Right hindlimb (tissue), 1 donor: ENCODE measurements at regions not wholly inside any gene's neighbourhood (a gene's known extent, or its start where the extent isn't known, plus 50 kb on each side); places are given as distances from the start of the nearest gene placed in this dataset.
"Not testable (repeated sequence)": the region's sequence is repeated elsewhere in the genome, so short reads cannot be mapped to it uniquely, and the experiment has no call there.

ENCODE experiments used
- DNase-seq: peaks from one replicate; pipeline ENCODE4 v3.0.0-alpha.2; 2018

- DNase-seq = no peak
Measured at GRCh38 chr4:55251896-55252295, 94.1 kb upstream of the SRD5A3 start.

- no peak for DNase-seq
Measured at GRCh38 chr4:55253948-55254593, 92.0 kb upstream of the SRD5A3 start.

- DNase-seq = no peak
Measured at GRCh38 chr4:55255179-55255578, 90.9 kb upstream of the SRD5A3 start.

DNA sequence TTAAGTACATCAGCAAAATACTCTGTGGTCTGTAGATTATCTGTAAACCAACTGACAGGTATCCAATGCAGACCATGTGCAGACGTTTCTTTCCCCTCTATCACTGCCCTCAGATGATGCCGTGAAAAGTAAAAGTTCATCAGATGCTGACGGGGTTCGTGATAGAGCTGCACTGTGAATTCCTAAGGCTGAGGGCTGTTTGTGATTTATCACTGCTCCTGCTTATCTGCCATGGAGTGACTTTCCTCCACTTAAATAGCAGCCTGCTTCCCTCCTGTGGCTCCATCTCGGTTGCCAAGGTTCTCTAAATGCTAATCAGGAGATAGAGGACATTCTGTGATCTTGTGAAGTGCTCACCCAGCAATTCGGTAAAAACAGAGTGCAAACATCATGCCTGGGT, 89.3 kb upstream of the SRD5A3 start:
- DNase-seq = no peak

- no peak for DNase-seq
Measured at GRCh38 chr4:55258152-55258865, 87.7 kb upstream of the SRD5A3 start.

DNA sequence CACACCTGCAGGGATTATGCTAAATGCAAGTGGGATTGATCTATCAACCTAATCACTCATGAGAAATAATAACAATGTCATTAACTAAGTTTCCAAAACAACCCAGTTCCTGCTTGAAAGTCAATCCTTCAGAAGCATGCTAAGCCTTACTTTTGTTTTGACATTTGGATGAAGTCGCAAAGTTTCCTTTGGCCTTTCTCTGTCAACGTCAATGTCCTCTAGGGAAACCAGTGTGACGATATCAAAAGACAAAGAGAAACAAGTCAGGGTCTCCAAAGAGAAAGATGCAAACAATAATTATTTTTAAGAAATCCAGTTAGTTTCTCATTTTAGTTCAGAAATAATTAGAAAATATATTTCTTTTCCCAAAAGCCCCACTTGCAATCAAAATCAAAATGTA, 86.7 kb upstream of the SRD5A3 start:
- no peak for DNase-seq

GRCh38 chr4:55269470-55269869, 76.6 kb upstream of the SRD5A3 start:
- no peak for DNase-seq

DNA sequence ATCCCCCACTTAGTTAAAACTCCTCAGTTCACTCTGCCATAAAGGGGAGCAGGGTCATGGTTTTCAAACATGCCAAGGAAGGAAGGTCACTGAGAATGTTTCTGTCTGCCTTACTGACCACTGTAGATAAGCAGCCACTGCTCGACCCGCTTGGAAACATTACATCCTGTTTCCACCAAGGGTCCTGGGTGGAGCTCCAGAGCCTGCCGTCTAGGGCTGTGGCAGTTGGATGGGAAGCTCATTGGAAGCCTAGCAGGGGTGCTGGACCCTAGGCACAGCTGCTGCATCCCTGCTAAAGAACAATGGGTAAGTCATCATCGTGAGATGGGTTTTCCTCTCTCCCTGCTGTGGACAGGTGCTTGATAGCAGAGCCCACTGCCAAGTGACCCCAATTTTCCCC, 76.0 kb upstream of the SRD5A3 start:
- DNase-seq = peak; percentile 27

DNA sequence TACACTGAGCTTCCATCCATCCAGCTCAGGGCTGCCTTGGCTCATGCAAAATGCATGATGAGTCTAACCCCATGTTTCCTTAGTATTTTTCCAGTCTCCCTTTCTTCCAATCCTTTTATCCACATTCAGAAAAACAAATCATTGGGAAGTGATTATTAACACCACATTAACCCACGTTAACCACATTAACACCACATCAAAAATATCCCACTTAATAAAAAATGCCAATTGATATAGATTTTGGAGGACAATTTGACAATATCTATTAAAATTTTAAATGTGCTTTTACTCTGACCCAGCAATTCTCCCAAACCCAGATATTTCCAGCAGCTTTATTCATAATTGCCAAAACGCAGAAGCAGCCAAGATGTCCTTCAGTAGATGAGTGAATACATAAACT, 75.6 kb upstream of the SRD5A3 start:
- no peak for DNase-seq

DNA sequence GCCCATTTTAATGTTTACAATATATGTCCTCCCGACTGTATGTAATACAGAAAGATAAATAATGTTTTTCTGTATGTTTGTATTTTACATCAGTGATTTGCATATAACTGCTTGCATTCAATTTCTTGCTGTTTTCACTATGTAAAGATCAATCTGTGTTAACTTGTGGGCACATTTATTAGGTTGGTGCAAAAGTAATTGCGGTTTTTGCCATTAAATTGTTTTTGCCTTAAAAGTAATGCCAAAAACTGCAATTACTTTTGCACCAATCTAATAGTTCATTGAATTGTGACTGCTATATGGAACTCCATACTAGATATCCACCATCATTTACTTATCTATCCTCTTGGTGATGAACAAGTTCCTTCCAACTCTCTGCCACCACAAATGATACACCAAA, 73.9 kb upstream of the SRD5A3 start:
- DNase-seq = no peak

GRCh38 chr4:55272589-55272988, 73.5 kb upstream of the SRD5A3 start:
- DNase-seq = no peak

DNA sequence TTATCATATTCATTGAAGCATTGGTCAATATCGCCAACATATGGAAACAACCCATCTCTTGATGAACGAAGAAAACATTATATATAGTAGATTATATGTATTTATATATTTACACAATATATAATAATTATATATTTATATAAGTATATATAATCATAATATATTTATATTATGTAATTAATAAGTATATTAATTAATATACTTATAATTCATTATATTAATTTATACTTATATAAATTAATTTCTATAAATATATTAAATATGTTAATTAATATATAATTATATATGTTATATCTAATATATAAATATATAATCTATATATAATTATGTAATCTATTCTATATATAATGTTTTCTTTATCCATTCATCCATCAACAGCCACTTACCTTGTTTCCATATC, 69.0 kb upstream of the SRD5A3 start:
- DNase-seq = no peak

DNA sequence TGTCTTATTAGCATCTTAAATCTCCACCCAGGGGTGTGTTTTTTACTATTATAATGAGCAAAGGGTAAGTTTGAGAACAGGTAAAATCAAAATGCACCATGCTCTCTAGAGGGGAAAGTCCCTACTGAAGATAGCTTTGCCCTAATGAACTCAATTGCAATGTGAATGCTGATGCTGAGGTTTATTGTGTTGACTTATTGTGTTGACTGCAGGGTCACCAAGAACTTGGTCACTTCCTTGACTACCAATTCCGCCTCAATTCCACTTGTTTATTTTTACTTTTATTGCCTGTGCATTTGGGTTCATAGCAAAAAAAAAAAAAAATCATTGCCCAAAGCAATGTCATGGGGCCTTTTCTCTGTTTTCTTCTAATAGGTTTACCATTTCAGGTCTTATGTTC, 67.7 kb upstream of the SRD5A3 start:
- DNase-seq = no peak

GRCh38 chr4:55280474-55280873, 65.6 kb upstream of the SRD5A3 start:
- not testable (repeated sequence) for DNase-seq

DNA sequence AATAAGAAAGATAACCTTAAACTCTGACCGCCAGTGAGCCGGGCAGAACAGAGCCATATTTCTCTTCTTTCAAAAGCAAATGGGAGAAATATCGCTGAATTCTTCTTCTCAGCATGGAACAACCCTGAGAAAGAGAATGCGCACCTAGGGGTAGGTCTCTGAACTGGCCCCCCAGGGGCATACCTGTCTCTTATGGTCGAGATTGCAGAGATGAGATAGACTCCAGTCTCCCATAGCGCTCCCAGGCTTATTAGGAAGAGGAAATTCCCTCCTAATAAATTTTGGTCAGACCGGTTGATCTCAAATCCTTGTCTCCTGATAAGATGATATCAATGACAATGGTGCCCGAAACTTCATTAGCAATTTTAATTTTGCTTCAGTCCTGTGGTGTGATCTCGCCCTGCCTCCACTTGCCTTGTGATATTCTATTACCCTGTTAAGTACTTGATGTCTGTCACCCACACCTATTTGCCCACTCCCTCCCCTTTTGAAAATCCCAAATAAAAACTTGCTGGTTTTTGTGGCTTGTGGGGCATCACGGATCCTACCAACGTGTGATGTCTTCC, 64.8 kb upstream of the SRD5A3 start:
- DNase-seq = not testable (repeated sequence)

- no peak for DNase-seq
Measured at GRCh38 chr4:55284331-55284730, 61.7 kb upstream of the SRD5A3 start.

DNA sequence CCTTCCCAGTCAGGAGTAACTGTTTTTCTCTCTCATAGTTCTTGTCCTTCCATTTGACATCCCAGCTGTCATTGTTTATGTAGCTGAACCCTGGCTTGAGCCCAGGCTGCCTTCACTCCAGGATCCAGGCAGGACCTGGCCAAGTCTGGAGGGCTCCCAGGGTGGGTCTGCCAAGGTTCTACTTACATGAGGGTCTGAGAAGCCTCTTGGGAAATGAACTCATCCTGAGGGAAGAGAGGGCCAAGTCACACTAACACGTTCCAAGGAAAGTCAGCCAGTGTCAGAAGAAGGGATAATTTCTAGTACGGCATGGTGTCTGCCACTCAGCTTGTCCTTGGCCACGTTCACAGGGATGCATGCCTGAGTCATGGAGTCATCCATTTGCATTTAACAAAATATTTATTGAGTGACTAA, 54.8 kb upstream of the SRD5A3 start:
- no peak for DNase-seq

DNA sequence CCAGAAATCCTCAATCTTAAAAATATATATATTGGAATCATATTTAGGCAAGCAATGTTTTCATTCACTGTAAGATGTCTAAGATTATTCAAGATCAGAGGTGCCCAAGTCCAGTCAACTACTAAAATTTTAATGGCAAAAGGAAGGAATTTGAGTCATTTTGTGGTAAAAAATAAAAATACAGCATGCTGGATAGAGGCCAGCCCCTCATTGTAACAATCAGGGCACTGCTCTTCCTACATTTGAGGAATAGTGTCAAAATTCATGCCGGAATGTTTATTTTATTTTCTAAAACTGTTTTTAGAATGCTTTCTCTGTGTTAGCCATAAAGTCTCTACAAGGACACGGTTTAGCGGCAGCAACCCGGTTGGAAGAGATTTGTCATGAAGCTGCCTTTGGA, 49.9 kb upstream of the SRD5A3 start:
- no peak for DNase-seq
